HG03565 (cell line): ENCODE measurements at regions not wholly inside any gene's neighbourhood (a gene's known extent, or its start where the extent isn't known, plus 50 kb on each side); places are given as distances from the start of the nearest gene placed in this dataset.

Source experiments
- ATAC-seq: cut with Tn5 transposase; IDR thresholded peaks from one replicate; pipeline ENCODE4 v1.9.1; 2021; ENCODE audit warnings: mild to moderate bottlenecking, moderate library complexity; ENCODE audit not compliant: unreplicated experiment

DNA sequence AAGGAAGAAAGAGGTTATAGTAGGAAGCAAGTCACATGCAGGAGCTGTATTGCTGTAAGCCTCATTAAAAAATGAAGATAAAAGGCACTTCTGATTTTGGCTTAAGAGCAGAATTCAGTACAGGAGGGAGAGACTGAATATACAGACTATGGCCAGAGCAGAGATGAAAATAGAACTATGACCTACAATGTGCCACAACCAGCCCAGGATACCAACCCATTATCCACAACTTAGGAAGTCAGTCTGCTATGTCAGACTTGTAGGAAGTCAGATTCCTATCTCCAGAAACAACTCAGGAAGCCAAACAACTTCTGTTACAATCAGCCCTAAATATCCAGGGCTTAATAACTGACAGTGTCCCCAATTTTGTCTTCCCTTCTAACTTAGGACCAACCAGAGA lies 156.2 kb upstream of the ANKH start:
- no peak for ATAC-seq

DNA sequence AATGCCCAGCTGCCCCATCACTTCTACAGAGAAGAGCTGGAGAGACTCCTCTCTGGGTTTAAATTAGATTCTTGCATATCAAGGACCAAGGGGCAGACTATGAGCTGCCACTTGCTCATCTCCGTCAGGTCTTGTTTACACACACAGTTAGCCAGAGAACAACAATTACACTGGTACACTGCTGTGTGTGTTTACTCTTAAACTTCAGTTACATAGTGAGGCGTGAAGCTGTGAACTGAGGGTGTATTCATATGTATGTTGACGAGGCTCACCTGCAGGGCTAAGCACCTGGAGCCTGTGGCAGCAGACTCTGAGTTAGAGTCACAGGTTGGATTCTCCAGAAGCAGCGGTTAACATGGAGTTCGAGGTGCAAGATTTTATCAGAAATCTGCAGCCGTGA lies 155.4 kb upstream of the ANKH start:
- ATAC-seq: no peak

DNA sequence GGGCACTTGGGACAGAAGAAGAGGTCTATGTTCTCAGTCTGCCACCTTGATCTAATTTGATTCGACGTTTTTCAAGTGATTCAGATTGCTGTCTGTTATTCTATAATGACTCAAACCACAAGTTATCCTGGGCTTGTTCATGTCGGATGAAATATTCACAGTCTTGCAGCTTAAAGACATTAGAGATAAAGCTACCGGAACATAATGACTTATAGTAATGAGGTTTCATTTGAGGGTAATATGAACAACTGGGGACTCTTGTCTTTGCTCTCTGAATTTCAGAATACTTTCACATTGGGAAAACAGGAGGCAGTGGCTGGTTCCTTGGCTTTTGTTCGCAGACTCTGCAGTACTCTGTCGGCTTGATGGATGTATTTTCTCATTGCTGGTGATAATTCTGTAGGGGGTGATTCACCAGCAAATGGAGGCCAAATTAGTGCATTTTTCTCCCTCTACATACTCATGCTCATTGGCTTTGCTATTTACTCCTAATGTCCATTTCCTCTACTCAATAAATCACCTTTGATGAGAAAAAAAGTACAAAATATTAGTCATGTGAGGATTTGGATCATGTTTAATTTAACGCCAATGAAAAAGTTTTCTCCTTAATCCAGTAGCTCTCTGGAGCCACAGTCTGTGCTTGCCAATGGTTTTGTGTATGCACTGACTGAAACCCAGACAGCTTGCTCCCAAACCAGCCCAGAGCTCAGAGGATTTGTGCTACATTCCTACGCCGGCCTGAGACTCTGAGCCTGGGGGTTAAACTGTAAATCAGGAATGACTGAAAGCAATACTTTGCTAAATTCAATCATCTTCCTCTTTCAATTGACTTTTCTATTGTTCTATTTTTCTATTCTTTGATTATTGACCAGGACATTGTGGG lies 154.7 kb upstream of the ANKH start:
- no peak for ATAC-seq

DNA sequence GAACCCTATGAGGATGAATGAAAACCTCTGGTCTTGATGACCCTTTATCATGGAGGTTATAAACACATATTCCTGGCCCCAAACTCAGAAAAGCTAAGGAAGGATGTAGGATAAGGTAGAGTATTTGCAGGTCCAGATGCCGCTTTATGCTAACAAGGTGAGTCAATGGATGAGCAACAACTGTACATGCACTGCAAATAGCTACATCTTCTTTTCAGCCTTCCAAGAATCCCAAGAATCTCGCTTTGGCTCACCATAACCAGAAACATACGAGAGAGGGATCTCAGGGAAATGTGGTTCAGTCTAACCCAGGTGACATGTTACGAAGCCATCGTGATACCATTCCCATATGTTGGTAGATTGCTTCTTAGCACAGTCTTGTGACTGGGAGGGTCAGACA lies 152.3 kb upstream of the ANKH start:
- no peak for ATAC-seq

DNA sequence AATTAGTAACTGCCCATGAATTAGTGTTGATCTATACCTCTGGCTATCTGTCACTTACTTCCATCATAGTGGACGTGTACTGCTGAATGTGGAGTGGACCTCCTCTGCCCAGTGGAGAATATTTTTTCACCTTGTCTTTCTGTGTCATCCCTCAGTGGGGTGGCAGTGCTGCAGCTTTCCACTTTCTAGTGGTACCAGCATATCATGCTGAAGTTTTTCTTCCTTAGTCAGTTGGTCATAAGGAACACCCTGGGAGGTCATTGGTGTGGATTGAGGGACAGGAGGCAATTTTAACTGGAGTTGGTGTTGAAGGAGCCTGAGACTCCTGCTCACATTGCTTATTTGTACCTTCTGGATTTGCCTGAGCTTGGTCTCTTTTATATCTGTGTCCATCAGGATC lies 151.7 kb upstream of the ANKH start:
- no peak for ATAC-seq

DNA sequence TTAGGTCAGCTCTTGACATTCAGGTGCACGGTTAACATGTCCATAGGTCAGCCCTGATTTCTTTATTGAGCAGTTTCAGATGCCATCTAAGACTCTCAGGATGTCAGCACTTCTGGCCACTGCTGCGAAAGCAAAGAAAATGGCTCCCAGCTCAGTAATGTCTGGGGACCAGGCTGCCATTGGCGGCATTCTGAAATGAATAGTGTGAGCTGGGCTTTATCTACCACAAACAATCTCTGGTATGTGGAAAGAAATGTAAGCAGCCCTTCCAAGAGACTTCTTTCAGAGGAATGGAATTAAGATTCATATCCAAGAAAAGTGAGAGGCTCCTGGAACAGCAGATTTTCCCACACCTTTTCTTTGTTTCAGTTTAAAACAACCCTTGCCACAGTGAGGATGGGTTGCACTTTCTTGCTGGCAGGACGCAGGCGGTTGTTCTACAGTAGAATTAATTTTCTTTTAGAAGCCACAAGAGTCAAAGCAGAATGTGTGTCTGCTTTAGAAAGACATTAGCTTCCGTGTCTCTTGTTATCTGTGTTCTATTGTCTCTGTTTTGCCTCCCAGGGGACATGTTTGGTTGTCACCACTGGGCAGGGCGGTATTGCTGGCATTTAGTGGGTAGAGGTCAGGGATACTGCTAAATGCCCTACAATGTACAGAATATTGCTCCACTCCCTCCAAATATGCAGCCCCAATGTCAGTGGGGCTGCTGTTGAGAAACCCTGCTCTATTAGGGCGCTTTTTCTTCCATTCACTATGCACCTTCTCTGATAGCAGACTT lies 149.9 kb upstream of the ANKH start:
- ATAC-seq: no peak

DNA sequence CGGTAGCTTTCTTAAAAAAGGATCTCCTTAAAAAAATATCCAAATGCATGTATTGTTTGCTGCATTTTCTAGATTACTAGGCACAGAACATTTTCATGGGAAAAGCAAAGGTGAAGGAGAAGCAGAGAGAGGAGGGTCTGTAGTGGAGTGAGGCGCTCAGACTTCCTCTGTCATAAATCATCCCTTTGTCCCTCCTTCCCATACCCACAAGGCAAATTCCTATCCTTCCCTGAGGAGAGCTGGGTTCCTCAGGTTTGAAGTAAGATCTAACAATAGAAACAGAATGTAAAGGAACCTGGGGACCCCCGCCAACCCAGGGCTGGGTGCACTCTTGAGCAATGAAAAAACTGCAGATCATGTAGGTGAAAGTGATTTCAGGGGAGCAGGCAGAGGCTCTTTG lies 149.2 kb upstream of the ANKH start:
- ATAC-seq: no peak

DNA sequence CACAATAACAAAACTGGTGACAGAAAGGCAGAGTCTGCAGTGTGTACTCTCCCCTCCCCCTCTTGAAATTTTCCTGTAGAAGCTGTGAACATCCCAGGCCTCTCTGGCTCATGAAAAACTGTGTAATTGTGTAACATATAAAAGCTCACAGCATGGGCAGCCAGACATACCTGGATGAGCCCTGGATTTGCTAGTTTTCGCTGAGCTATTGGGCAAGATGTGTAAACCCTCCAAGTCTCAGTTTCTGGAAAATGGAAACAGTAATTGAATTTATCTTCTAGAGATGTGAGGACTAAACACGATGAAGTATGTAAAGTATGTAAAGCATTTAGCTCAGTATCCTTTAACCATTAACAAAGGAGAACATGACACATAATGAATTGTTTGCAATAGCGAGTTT lies 143.2 kb upstream of the ANKH start:
- ATAC-seq: no peak

DNA sequence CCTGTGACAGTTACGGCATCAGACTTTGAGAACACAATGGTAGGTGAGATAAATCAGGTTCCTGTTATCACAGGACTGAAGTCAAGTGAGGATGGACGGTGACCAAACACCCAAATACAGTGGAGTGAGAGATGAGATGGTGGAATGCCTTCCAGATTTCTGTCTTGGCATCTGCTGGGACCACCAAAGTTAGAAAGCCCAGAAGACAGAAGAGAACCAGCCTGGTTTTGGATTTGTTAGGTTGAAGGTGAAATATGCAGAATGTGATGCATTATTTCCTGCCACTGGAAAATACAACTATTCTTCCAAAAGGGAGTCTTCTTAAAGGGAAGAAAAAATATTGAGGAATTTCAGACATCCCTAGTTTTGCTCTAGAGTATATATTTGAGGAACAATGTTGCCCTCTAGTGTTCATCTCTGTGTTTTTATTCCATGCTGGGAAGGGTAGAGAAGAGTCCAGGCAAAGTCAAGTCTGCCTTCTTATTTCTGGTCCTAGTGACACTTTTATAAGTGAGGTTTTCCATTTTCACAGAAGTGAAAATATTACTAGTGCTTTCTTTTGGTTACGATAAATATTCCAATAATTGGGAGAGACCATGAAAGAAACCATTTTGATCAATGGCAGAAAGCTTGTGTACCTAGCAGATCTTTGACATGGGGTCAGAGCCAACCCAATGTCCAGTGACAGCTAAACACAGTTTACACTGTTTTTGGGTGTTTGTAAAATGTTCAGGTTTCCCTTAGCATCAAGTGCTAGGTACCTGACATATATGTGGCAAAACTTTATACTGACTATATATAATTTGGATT lies 142.3 kb upstream of the ANKH start:
- peak; percentile 64 for ATAC-seq

DNA sequence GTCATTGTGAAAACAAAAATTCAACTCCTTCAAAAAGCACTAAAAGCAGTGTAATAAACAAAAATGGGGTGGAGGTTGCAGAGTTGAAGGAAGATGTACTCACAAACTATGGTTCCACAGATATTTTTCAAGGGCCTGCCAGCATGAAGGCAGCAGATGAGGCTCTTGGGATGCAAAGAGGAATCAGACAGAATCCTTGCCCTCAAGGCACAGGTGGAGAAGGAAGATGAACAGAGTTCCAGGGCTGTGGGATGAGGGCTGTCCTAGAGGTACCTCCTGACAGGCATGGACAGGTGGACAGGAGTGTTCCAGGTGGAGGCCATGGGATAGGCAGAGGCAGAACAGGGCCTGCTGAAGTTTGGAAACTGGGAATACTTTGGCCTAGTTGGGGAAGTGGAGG lies 140.5 kb upstream of the ANKH start:
- ATAC-seq: no peak

DNA sequence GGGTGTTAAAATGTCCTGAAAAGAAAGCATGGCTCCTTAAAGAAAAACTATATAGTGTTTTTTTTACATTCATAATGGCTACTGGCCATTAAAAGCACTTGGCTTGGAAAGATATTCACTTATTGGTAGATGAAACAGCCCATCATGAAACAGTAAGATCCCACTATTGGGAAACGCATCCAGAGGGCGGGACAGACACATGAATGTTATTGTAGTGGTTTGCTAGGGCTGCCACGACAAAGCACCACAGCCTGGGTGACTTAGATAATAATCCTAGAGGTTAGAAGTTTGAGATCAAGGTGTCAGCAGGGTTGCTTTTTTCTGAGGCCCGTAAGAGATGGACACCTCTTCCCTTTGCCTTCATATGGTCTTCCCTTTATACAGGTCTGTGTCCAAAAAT lies 139.4 kb upstream of the ANKH start:
- no peak for ATAC-seq

DNA sequence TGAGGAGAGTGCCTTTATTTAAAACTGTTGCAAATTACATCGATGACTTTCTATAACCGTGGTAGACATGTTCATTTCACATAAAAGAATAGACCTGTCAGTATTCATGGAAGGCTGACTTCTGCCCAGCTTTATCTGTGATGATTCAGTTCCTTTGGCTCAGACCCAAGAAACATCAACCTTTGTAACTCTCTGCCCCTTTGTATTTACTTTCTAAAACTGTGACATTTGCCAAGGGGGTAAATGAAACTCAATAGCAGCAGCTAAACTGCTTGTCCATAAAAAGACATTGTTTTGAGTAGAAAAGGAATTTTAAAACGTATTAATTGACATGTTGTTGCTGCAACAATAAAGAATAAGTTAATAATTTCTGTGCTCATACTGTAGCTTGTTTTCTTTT lies 137.8 kb upstream of the ANKH start:
- no peak for ATAC-seq

DNA sequence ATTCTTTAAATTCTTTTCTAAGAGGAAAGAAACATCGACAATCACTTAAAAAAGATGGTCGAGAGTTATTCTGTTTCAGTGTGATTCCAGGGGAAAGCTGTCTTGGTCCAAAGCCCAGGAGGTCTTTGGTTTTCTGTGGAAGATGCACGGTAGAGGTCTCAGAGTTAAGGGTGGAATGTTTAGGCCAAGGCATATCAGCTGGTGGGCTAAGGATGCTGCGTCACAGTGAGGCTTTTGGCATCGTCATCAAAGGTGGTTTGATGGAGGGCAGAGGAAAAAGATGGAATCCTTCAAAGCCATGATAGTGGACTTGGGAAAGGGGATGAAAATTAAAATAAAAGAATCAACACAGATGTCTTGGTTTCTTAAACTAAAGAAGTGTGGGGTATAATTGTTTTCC lies 137.3 kb upstream of the ANKH start:
- no peak for ATAC-seq

DNA sequence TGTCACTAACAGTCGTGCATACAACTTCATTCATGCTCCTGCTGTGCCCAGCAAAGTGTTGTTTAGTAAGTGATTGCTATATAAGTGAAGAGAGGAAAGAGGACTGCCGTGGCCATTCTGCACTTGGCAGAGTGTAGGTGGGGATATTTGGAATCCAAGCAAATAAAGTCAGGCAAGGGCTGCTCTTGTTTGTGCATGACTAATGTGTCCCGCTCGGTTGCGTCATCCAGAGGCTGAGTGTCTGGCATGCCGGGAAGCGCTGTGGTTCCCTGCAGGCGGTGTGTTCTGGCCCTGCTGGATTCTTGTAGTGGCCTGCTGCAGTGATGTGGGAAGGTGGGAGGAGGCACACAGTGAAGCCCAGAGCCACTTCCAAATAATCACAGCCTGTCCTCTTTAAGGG lies 136.9 kb upstream of the ANKH start:
- no peak for ATAC-seq

DNA sequence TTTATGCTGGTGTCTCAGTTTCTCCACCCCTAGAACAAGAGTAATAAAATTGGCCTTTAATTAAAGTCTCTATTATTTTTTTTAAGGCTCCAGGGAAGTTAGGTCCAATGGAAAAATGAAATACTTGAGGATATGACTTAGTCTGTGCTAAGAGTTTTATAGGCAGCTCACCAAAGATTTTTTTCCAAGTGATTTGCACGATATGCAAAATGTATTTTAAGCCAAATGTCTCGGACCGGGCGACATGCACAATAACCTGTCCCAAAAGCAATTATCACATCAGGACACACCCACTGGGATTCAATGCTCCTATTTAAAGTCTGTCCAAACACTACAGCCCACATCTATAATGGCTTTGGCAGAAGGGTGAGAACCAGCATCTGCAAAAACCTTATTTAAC lies 136.1 kb upstream of the ANKH start:
- ATAC-seq: no peak

DNA sequence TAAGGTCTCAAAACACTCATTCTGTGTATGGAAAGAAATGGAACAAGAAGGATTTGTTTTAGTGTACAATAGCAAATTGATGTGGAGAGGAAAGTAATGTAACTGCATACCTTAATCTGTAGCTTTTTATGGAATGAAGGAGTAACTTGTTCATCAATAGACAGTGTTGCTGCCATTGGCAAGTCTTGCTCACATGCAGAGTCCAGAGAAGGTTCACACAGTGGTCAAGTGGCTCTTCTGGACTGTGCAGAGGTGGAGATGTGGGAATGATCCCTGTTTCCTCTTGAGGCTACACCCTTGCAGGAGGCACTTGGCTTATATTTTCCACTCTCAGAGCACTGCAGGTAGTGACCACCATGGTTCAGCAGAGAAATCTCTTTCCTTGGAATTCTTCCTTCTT lies 132.9 kb upstream of the ANKH start:
- no peak for ATAC-seq

DNA sequence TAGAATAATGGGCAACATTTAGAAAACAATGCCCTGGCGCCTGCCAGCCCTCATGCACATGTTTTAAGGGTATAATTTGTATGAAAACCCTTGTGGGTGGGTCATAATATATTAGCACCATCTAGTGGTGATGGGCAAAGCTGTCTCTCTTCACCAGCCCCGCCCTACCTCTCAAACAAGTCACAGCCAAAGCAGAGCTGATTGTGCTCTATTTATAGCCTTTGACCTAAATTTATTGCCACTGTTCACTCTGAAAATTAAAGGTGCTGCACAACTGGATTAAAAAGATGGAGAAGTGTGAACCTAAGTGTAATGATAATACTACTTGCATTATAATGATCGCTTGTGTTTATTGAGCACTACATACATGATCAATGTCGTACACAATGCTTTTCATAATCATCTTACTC lies 131.9 kb upstream of the ANKH start:
- ATAC-seq: peak; percentile 91

DNA sequence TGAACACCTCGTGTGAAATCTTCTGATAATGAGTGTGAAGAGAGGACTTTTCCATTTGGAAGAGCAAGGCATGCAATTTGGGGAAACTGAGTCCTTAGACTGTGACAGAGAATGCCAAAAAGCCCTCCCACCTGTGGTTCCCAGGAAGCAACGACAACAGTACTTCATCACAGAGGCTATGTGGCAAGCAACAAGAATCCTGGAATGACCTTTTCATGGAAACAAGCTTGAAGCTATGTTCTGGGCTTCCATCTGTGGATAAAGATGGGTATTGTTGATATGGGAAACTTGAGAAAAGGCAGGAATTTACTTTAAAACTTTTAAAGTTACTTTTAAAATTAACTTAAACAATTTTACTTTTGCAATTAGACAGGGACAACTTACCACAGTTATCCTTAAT lies 131.2 kb upstream of the ANKH start:
- no peak for ATAC-seq

DNA sequence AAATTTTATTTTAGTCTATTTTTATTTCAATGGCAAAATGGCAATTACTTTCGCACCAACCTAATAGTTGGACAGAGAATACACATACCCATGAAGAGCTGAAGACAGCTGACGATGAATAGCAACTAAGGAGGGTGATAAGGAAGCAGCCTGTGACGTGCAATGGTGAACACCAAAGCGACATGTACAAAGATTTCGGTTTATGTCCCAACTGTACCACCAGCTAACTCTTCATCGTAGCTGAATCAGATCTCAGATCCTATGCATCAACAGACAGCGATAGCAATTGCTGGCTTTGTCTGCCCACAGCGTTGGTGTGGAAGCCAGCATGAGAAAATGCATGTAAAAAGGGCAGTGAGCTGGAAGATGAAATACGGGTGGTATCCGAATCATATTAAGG lies 130.6 kb upstream of the ANKH start:
- no peak for ATAC-seq

DNA sequence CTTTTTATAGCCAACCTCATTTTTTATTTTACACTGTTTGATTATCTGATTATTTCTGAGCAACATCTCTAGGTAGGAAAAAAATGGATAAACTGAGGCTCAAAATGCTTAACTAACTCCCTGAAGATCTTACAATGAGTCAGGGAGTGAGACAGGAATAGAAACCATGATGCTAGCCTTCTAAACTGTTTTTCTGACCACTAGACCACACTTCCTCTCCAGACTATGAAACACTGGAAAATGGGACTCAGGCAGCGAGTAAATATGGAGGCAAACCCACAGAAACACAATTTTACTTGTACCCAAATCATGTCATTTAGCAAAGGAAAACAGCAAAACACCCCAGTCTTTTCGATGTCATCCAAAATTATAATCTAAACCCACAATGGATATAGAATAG lies 129.9 kb upstream of the ANKH start:
- ATAC-seq: no peak

DNA sequence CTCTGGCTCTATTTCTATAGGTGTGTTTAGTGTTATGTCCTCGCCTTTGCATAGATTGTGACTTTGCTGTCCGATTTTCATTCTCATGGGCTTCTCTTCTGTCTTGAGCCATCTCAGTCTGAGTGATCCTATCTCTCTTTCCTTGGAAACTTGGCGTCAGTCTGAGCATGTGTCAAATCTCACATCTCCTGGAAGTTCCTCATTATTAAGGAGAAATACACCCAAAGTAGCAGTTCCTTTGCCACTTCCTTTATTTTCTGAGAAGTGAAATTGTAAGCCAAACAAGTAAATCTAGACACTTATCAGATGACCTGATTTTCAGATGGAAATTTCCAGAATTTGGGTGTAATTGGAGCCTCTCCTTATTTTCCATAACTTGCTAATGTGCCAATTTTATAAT lies 126.9 kb upstream of the ANKH start:
- no peak for ATAC-seq

DNA sequence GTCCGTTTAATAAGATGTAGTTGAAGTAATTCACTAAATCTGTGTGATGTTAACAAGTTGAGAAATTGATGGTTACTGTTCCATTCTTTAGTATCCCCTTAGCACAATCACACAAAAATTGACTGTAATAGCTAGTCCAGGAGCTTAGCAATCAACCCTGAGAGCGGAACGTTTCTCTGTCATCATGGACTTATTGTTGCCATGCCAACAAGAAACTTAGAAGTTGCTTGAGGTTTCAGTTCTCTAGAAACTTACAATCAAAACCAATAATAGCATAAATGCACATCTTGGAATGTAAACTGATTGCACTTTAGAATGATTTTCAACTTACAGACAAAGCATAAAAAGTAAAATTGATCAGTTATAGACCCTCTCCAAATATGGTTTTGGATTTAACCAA lies 125.4 kb upstream of the ANKH start:
- peak; percentile 91 for ATAC-seq
